ENCODE measurements at regions not wholly inside any gene's neighbourhood (a gene's known extent, or its start where the extent isn't known, plus 50 kb on each side); places are given as distances from the start of the nearest gene placed in this dataset.

DNA sequence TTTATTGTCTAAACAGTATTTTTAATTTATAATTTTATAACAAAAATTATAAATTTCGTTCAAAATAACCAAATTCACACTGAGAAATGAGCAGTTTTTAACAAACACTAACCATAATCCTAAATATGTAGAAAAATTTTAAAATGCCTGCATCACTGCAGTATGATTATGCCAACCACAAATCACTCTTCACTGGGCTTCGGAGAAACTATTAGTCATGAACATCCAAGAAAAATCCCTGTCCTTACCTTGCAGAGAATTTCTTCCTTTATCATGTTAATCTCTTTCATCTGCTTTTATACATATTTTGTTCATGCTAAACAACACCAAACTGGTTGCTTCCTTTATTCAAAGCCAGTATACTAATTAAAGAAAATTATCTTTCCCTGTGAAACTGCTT lies 511.0 kb upstream of the ALCAM start:
- no peak overlapping the region for H3K9ac ChIP-seq (ENCODE audit: low read length)
- H3F3A ChIP-seq (ENCODE audit: insufficient read depth, low read length) = no peaks in the 10 kb centered on the region
- no peaks in the 10 kb centered on the region for H4K20me1 ChIP-seq (ENCODE audit: insufficient read depth, low read length)
- no peaks in the 10 kb centered on the region for H3K36me3 ChIP-seq (replicated peaks; ENCODE audit: insufficient read depth, low read length)
- H3K27me3 ChIP-seq (replicated peaks; ENCODE audit: insufficient read depth, low read length) = no peaks in the 10 kb centered on the region
- H3K4me1 ChIP-seq (ENCODE audit: low read length) = no peaks in the 10 kb centered on the region
- TF ChIP-seq EZH2phosphoT487 (IDR thresholded peaks at IDR 0.05; ENCODE audit: low read length) (no peak), EZH2 (optimal IDR thresholded peaks at IDR 0.05; ENCODE audit: low read depth, low read length) (no peak)
- TF ChIP-seq, protein P1, sequence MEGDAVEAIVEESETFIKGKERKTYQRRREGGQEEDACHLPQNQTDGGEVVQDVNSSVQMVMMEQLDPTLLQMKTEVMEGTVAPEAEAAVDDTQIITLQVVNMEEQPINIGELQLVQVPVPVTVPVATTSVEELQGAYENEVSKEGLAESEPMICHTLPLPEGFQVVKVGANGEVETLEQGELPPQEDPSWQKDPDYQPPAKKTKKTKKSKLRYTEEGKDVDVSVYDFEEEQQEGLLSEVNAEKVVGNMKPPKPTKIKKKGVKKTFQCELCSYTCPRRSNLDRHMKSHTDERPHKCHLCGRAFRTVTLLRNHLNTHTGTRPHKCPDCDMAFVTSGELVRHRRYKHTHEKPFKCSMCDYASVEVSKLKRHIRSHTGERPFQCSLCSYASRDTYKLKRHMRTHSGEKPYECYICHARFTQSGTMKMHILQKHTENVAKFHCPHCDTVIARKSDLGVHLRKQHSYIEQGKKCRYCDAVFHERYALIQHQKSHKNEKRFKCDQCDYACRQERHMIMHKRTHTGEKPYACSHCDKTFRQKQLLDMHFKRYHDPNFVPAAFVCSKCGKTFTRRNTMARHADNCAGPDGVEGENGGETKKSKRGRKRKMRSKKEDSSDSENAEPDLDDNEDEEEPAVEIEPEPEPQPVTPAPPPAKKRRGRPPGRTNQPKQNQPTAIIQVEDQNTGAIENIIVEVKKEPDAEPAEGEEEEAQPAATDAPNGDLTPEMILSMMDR (IDR thresholded peaks at IDR 0.05; ENCODE audit: low read length) = no peak
- no peak overlapping the region for H2AFZ ChIP-seq (ENCODE audit: low read length)
- H3K9me3 ChIP-seq (replicated peaks; ENCODE audit: insufficient read depth, low read length) = no peaks in the 10 kb centered on the region
- H3K79me2 ChIP-seq (ENCODE audit: low read length) = no peaks in the 10 kb centered on the region
- no peaks in the 10 kb centered on the region for H3K9me2 ChIP-seq (replicated peaks; ENCODE audit: insufficient read depth, low read length)
- DNase-seq = no peak
- H3K27ac ChIP-seq (ENCODE audit: low read length) = no peak overlapping the region
- H3K4me3 ChIP-seq (ENCODE audit: low read length) = no peak overlapping the region
- no peak overlapping the region for H3K4me2 ChIP-seq (ENCODE audit: low read depth, low read length)

DNA sequence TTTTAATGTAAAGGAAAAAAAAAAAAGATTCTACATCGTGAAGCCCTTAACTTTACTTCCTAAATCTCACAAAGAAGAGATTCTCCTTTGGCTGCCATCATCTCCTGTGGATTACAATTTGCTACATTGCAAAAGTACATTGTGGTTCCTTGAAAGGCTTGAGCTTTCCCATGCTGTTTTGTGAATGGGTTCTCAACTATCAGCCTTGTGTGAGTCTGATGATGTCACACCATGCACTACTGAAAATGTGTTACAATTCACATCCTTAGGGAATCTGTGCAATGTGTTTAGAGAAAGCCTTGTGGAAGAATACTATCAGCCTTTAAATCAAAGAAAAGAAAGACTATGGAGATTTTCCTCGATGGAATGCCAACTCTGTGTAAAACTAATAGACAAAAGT lies 510.0 kb upstream of the ALCAM start:
- Histone ChIP-seq H3K79me2 (ENCODE audit: low read length) (no peaks in the 10 kb centered on the region), H3K9me2 (replicated peaks; ENCODE audit: insufficient read depth, low read length) (no peaks in the 10 kb centered on the region), H3K4me3 (ENCODE audit: low read length) (no peak overlapping the region), H3K9me3 (replicated peaks; ENCODE audit: insufficient read depth, low read length) (no peaks in the 10 kb centered on the region), H3K36me3 (replicated peaks; ENCODE audit: insufficient read depth, low read length) (no peaks in the 10 kb centered on the region), H3F3A (ENCODE audit: insufficient read depth, low read length) (no peaks in the 10 kb centered on the region), H3K9ac (ENCODE audit: low read length) (no peak overlapping the region), H3K27ac (ENCODE audit: low read length) (no peak overlapping the region), H3K27me3 (replicated peaks; ENCODE audit: insufficient read depth, low read length) (no peaks in the 10 kb centered on the region), H3K4me1 (ENCODE audit: low read length) (no peaks in the 10 kb centered on the region), H4K20me1 (ENCODE audit: insufficient read depth, low read length) (no peaks in the 10 kb centered on the region), H2AFZ (ENCODE audit: low read length) (no peak overlapping the region), H3K4me2 (ENCODE audit: low read depth, low read length) (no peak overlapping the region)
- no peak for DNase-seq
- TF ChIP-seq EZH2 (optimal IDR thresholded peaks at IDR 0.05; ENCODE audit: low read depth, low read length) = no peak
- TF ChIP-seq, protein P1 (IDR thresholded peaks at IDR 0.05; ENCODE audit: low read length) = no peak
- no peak for TF ChIP-seq EZH2phosphoT487 (IDR thresholded peaks at IDR 0.05; ENCODE audit: low read length)

DNA sequence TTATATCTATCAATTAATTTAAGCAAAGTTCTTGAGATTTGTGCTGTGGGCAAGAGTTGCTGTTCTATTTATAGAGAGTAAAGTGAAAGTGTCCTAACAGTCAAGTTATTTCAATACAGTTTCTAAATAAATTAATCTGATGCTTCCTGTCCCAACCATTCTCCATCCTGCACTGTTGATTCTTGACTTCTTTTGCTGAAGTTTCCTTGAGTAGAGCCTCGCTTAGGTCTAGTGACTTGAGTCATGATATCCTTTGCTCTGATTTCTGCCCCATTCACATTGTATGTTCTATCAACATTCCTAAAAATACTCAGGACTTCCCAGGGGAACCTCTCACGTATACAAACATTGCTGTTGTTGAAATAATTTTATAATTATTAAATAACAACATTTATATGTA lies 498.4 kb upstream of the ALCAM start:
- H2AFZ ChIP-seq (ENCODE audit: low read length) = no peak overlapping the region
- H3K9me2 ChIP-seq (replicated peaks; ENCODE audit: insufficient read depth, low read length) = 0 out of 2 replicates have a peak, but pooled peaks cover 2% of the 10 kb centered on the region
- H3K79me2 ChIP-seq (ENCODE audit: low read length) = no peaks in the 10 kb centered on the region
- no peaks in the 10 kb centered on the region for H3K36me3 ChIP-seq (replicated peaks; ENCODE audit: insufficient read depth, low read length)
- DNase-seq = no peak
- TF ChIP-seq EZH2phosphoT487 (IDR thresholded peaks at IDR 0.05; ENCODE audit: low read length) (no peak), EZH2 (optimal IDR thresholded peaks at IDR 0.05; ENCODE audit: low read depth, low read length) (no peak)
- TF ChIP-seq, protein P1 (IDR thresholded peaks at IDR 0.05; ENCODE audit: low read length) = no peak
- H3F3A ChIP-seq (ENCODE audit: insufficient read depth, low read length) = no peaks in the 10 kb centered on the region
- no peak overlapping the region for H3K27ac ChIP-seq (ENCODE audit: low read length)
- H3K27me3 ChIP-seq (replicated peaks; ENCODE audit: insufficient read depth, low read length) = no peaks in the 10 kb centered on the region
- H3K4me1 ChIP-seq (ENCODE audit: low read length) = no peaks in the 10 kb centered on the region
- H4K20me1 ChIP-seq (ENCODE audit: insufficient read depth, low read length) = no peaks in the 10 kb centered on the region
- no peak overlapping the region for H3K9ac ChIP-seq (ENCODE audit: low read length)
- H3K4me2 ChIP-seq (ENCODE audit: low read depth, low read length) = no peak overlapping the region
- H3K9me3 ChIP-seq (replicated peaks; ENCODE audit: insufficient read depth, low read length) = no peaks in the 10 kb centered on the region
- no peak overlapping the region for H3K4me3 ChIP-seq (ENCODE audit: low read length)

Data from MM.1S (cell line).